H9 (cell line): ENCODE measurements at regions not wholly inside any gene's neighbourhood (a gene's known extent, or its start where the extent isn't known, plus 50 kb on each side); places are given as distances from the start of the nearest gene placed in this dataset.

Experiments used
- DNase-seq: peaks from one replicate; pipeline ENCODE4 v3.0.0-alpha.2; 2017
- H2AFZ ChIP-seq: one replicate; pipeline ENCODE4 v1.6.1; 2013; ENCODE audit warnings: mild to moderate bottlenecking, low read length, control low read depth, moderate library complexity
- H2AK5ac ChIP-seq: 2 replicates; pipeline ENCODE4 v1.6.1; 2013; ENCODE audit warnings: low read length, control low read depth, mixed read lengths; ENCODE audit not compliant: insufficient read length
- H2BK120ac ChIP-seq: one replicate; pipeline ENCODE4 v1.6.1; 2013; ENCODE audit warnings: low read depth, mild to moderate bottlenecking, low read length, control low read depth, inconsistent platforms; ENCODE audit not compliant: poor library complexity, severe bottlenecking
- H2BK12ac ChIP-seq: 2 replicates; pipeline ENCODE4 v1.6.1; 2013; ENCODE audit warnings: low read length, control low read depth, mixed read lengths, low read depth; ENCODE audit not compliant: insufficient read length
- H2BK15ac ChIP-seq: 2 replicates; pipeline ENCODE4 v1.6.1; 2013; ENCODE audit warnings: low read depth, low read length, control low read depth
- H2BK20ac ChIP-seq: one replicate; pipeline ENCODE4 v1.6.1; 2013; ENCODE audit warnings: low read depth, mild to moderate bottlenecking, low read length, control low read depth, inconsistent platforms; ENCODE audit not compliant: poor library complexity, severe bottlenecking
- H2BK5ac ChIP-seq: 2 replicates; pipeline ENCODE4 v1.6.1; 2013; ENCODE audit warnings: low read length, control low read depth, mixed read lengths; ENCODE audit not compliant: insufficient read length
- H3K14ac ChIP-seq: 2 replicates; pipeline ENCODE4 v1.6.1; 2013; ENCODE audit warnings: low read length, control low read depth; ENCODE audit not compliant: insufficient read depth
- H3K18ac ChIP-seq: 2 replicates; pipeline ENCODE4 v1.6.1; 2013; ENCODE audit warnings: low read depth, mild to moderate bottlenecking, mixed read lengths, low read length, control low read depth; ENCODE audit not compliant: insufficient read length
- H3K23ac ChIP-seq: 2 replicates; pipeline ENCODE4 v1.6.1; 2013; ENCODE audit warnings: low read length, control low read depth, mixed read lengths, low read depth; ENCODE audit not compliant: insufficient read length
- H3K23me2 ChIP-seq: 2 replicates; pipeline ENCODE4 v1.6.1; 2013; ENCODE audit warnings: low read depth, mild to moderate bottlenecking, mixed read lengths, low read length, control low read depth; ENCODE audit not compliant: insufficient read length, poor library complexity, severe bottlenecking
- H3K27ac ChIP-seq: 2 replicates; pipeline ENCODE4 v1.5.1; 2013; ENCODE audit warnings: low read length, control low read depth, mixed read lengths, low read depth; ENCODE audit not compliant: insufficient read length
- H3K27me3 ChIP-seq: 2 replicates; pipeline ENCODE4 v1.6.1; 2013; ENCODE audit warnings: low read length, control low read depth, inconsistent platforms; ENCODE audit not compliant: insufficient read depth
- H3K4ac ChIP-seq: 2 replicates; pipeline ENCODE4 v1.6.1; 2013; ENCODE audit warnings: low read depth, mild to moderate bottlenecking, control low read depth, inconsistent platforms, low read length, moderate library complexity
- H3K4me1 ChIP-seq: 2 replicates; pipeline ENCODE4 v1.6.1; 2013; ENCODE audit warnings: low read length, control low read depth, inconsistent platforms; ENCODE audit not compliant: insufficient read depth
- H3K4me2 ChIP-seq: 2 replicates; pipeline ENCODE4 v1.6.1; 2013; ENCODE audit warnings: low read length, control low read depth, mixed read lengths; ENCODE audit not compliant: insufficient read length, insufficient read depth
- H3K56ac ChIP-seq: 2 replicates; pipeline ENCODE4 v1.6.1; 2013; ENCODE audit warnings: low read depth, mild to moderate bottlenecking, mixed read lengths, low read length, control low read depth; ENCODE audit not compliant: insufficient read length
- H3K79me1 ChIP-seq: 2 replicates; pipeline ENCODE4 v1.6.1; 2013; ENCODE audit warnings: low read depth, mild to moderate bottlenecking, moderate library complexity, low read length, control low read depth, inconsistent platforms; ENCODE audit not compliant: insufficient read depth, poor library complexity, severe bottlenecking
- H3K79me2 ChIP-seq: 2 replicates; pipeline ENCODE4 v1.6.1; 2013; ENCODE audit warnings: low read length, control low read depth, inconsistent platforms; ENCODE audit not compliant: insufficient read depth
- H3K9ac ChIP-seq: 2 replicates; pipeline ENCODE4 v1.6.1; 2013; ENCODE audit warnings: low read length, control low read depth, mixed read lengths; ENCODE audit not compliant: insufficient read length; ENCODE audit errors: extremely low read depth
- H3K9me3 ChIP-seq: one replicate; pipeline ENCODE4 v1.6.1; 2013; ENCODE audit warnings: low read depth, low read length, inconsistent platforms; ENCODE audit not compliant: control insufficient read depth
- H3T11ph ChIP-seq: one replicate; pipeline ENCODE4 v1.6.1; 2013; ENCODE audit warnings: mild to moderate bottlenecking, low read length, control low read depth, inconsistent platforms
- H4K20me1 ChIP-seq: one replicate; pipeline ENCODE4 v1.6.1; 2013; ENCODE audit not compliant: control insufficient read depth, insufficient read length, insufficient read depth
- H4K5ac ChIP-seq: 2 replicates; pipeline ENCODE4 v1.6.1; 2013; ENCODE audit warnings: low read depth, mild to moderate bottlenecking, mixed read lengths, low read length, control low read depth; ENCODE audit not compliant: insufficient read length
- H4K8ac ChIP-seq: replicated peaks from 2 replicates; pipeline ENCODE4 v1.6.1; 2013; ENCODE audit warnings: low read length, control low read depth, mixed read lengths, low read depth; ENCODE audit not compliant: insufficient read length
- H4K91ac ChIP-seq: 2 replicates; pipeline ENCODE4 v1.6.1; 2013; ENCODE audit warnings: low read depth, mild to moderate bottlenecking, moderate library complexity, mixed read lengths, low read length, control low read depth; ENCODE audit not compliant: insufficient read length
- H3K27ac Mint-ChIP-seq, 3 experiments: 2 replicates in 2 of 3; 3 replicates in 1 of 3; pipeline ENCODE4 v1.8.0; 2020 to 2021; ENCODE audit warnings: mixed read lengths in 3 of 3, mild to moderate bottlenecking in 1 of 3, moderate library complexity in 1 of 3
- H3K27me3 Mint-ChIP-seq: 2 replicates; pipeline ENCODE4 v1.8.0; 2021; ENCODE audit warnings: low read depth, mild to moderate bottlenecking, moderate library complexity, mixed read lengths
- H3K36me3 Mint-ChIP-seq, 3 experiments: 2 replicates in 2 of 3; 3 replicates in 1 of 3; pipeline ENCODE4 v1.8.0; 2020 to 2021; ENCODE audit warnings: low read depth in 3 of 3, mixed read lengths in 3 of 3; ENCODE audit not compliant: insufficient read depth in 1 of 3
- H3K4me1 Mint-ChIP-seq, 2 experiments: 2 replicates each; pipeline ENCODE4 v1.8.0; 2020; ENCODE audit warnings: mixed read lengths in 2 of 2
- H3K4me3 Mint-ChIP-seq, 2 experiments: 2 replicates in 1 of 2; 3 replicates in 1 of 2; pipeline ENCODE4 v1.8.0; 2020 to 2021; ENCODE audit warnings: mild to moderate bottlenecking in 2 of 2, mixed read lengths in 2 of 2, moderate library complexity in 1 of 2
- H3K9me3 Mint-ChIP-seq, 2 experiments: 2 replicates in 1 of 2; 3 replicates in 1 of 2; pipeline ENCODE4 v1.8.0; 2020; ENCODE audit warnings: mild to moderate bottlenecking in 2 of 2, mixed read lengths in 2 of 2, moderate library complexity in 1 of 2
- CTCF ChIP-seq: fragments of 200-600 bp; sonication (generic); conservative IDR thresholded peaks from 3 replicates; pipeline ENCODE4 v1.8.0; 2021; ENCODE audit warnings: antibody characterized with exemption, mild to moderate bottlenecking
- WGBS: extraction: QIAGEN DNeasy Blood & Tissue Kit; methylation state at CpG from one replicate; pipeline ENCODE4 v1.1.7; 2013; ENCODE audit warnings: missing lambda C conversion rate, low lambda C conversion rate, mixed read lengths; ENCODE audit not compliant: insufficient read length; ENCODE audit errors: extremely low coverage; 5-methylcytosine and 5-hydroxymethylcytosine counted together

- Histone ChIP-seq H3K79me2 (no peaks in the 10 kb centered on the region), H3K4ac (no peak overlapping the region), H4K5ac (no peak overlapping the region), H3K56ac (no peak overlapping the region), H3T11ph (no peak overlapping the region), H3K9me3 (no peaks in the 10 kb centered on the region), H2BK15ac (no peak overlapping the region), H2AFZ (no peak overlapping the region), H3K18ac (no peak overlapping the region), H4K8ac (no peak overlapping the region), H3K9ac (no peak overlapping the region), H2AK5ac (no peak overlapping the region), H4K91ac (no peak overlapping the region), H3K4me2 (no peak overlapping the region), H2BK5ac (no peak overlapping the region), H2BK12ac (no peak overlapping the region), H3K27ac (no peak overlapping the region), H3K23ac (no peak overlapping the region), H2BK20ac (no peak overlapping the region), H4K20me1 (no peaks in the 10 kb centered on the region), H2BK120ac (no peak overlapping the region), H3K4me1 (no peaks in the 10 kb centered on the region), H3K27me3 (no peaks in the 10 kb centered on the region), H3K79me1 (no peaks in the 10 kb centered on the region), H3K14ac (no peak overlapping the region), H3K23me2 (no peaks in the 10 kb centered on the region)
- TF ChIP-seq CTCF = no peak
- WGBS = no CpG with 5 or more reads among the region's 2 CpGs
- no peak for DNase-seq
- H3K9me3 Mint-ChIP-seq = no peaks in the 10 kb centered on the region
- H3K27me3 Mint-ChIP-seq = no peaks in the 10 kb centered on the region
- H3K4me1 Mint-ChIP-seq = no peaks in the 10 kb centered on the region
- no peaks in the 10 kb centered on the region for H3K36me3 Mint-ChIP-seq
- no peak overlapping the region for H3K27ac Mint-ChIP-seq
- H3K4me3 Mint-ChIP-seq = no peak overlapping the region
Measured at GRCh38 chr3:154849408-154849807, 230.7 kb upstream of the MME start.
